Panc1 (cell line): ENCODE measurements at regions not wholly inside any gene's neighbourhood (a gene's known extent, or its start where the extent isn't known, plus 50 kb on each side); places are given as distances from the start of the nearest gene placed in this dataset.

ENCODE experiments used
- CTCF ChIP-seq: fragments of 450-650 bp; IDR thresholded peaks from 2 replicates; pipeline ENCODE4 v1.5.1; 2017; ENCODE audit warnings: mild to moderate bottlenecking
- POLR2AphosphoS5 ChIP-seq: IDR thresholded peaks from 2 replicates; pipeline ENCODE4 v1.6.1; 2012; ENCODE audit warnings: mild to moderate bottlenecking, low read depth, low read length, moderate library complexity
- REST ChIP-seq, 2 experiments: IDR thresholded peaks; 2 replicates each; pipeline ENCODE4 v1.6.1; 2011 to 2012; ENCODE audit warnings: low read depth in 2 of 2, control low read depth in 1 of 2, low read length in 1 of 2, mild to moderate bottlenecking in 1 of 2, moderate library complexity in 1 of 2; ENCODE audit not compliant: insufficient read depth in 1 of 2

- TF ChIP-seq CTCF (no peak), REST (IDR thresholded peaks at IDR 0.05; ENCODE audit: insufficient read depth in 1 of 2, low read depth in 2 of 2, low read length in 1 of 2) (no peak), POLR2AphosphoS5 (no peak)
Observed at GRCh38 chr2:114079366-114080004, 189.6 kb downstream of the ACTR3 start.
